Body of pancreas (tissue), 4 donors: ENCODE measurements at regions not wholly inside any gene's neighbourhood (a gene's known extent, or its start where the extent isn't known, plus 50 kb on each side); places are given as distances from the start of the nearest gene placed in this dataset.

Source experiments
- CTCF ChIP-seq, 7 experiments: fragments of 450-650 bp in 4 of 7; fragments of 200-600 bp in 3 of 7; sonication (generic) in 3 of 7; IDR thresholded peaks; one replicate each; pipeline ENCODE4 v1.5.1; 2016 to 2019; ENCODE audit warnings: antibody characterized with exemption in 7 of 7
- POLR2A ChIP-seq, 3 donors: fragments of 450-650 bp; IDR thresholded peaks; one replicate each; pipeline ENCODE4 v1.6.1; 2016; ENCODE audit warnings: antibody characterized with exemption in 3 of 3, mild to moderate bottlenecking in 2 of 3

GRCh38 chr5:17150531-17150930 is 66.9 kb upstream of the BASP1 start:
- TF ChIP-seq CTCF (IDR thresholded peaks at IDR 0.05): no peak
- TF ChIP-seq POLR2A (IDR thresholded peaks at IDR 0.05): no peak
